Gastroesophageal sphincter (tissue), 3 donors: ENCODE measurements at regions not wholly inside any gene's neighbourhood (a gene's known extent, or its start where the extent isn't known, plus 50 kb on each side); places are given as distances from the start of the nearest gene placed in this dataset.

Experiments
- CTCF ChIP-seq, 4 experiments: fragments of 200-600 bp in 2 of 4; fragments of 450-650 bp in 2 of 4; sonication (generic) in 1 of 4; IDR thresholded peaks; one replicate each; pipeline ENCODE4 v1.5.1; 2017 to 2019; ENCODE audit warnings: antibody characterized with exemption in 4 of 4, mild to moderate bottlenecking in 2 of 4, moderate library complexity in 2 of 4
- EP300 ChIP-seq: sonication (generic); formaldehyde crosslinking; IDR thresholded peaks from one replicate; pipeline ENCODE4 v1.6.1; 2017; ENCODE audit warnings: antibody characterized with exemption, mild to moderate bottlenecking
- POLR2A ChIP-seq, 2 donors: fragments of 450-650 bp; IDR thresholded peaks; one replicate each; pipeline ENCODE4 v1.6.1; 2017; ENCODE audit warnings: antibody characterized with exemption in 2 of 2, mild to moderate bottlenecking in 2 of 2, moderate library complexity in 1 of 2
- POLR2AphosphoS5 ChIP-seq: sonication (generic); formaldehyde crosslinking; IDR thresholded peaks from one replicate; pipeline ENCODE4 v1.6.1; 2017; ENCODE audit warnings: antibody characterized with exemption

- no peak for TF ChIP-seq CTCF (IDR thresholded peaks at IDR 0.05)
- TF ChIP-seq POLR2A (IDR thresholded peaks at IDR 0.05): no peak
- TF ChIP-seq EP300: no peak
- no peak for TF ChIP-seq POLR2AphosphoS5
Measured at GRCh38 chr6:156612361-156612760, 164.8 kb upstream of the ARID1B start.
